Colonic mucosa (tissue), 4 donors: ENCODE measurements at regions not wholly inside any gene's neighbourhood (a gene's known extent, or its start where the extent isn't known, plus 50 kb on each side); places are given as distances from the start of the nearest gene placed in this dataset.
"Not testable (repeated sequence)": the region's sequence is repeated elsewhere in the genome, so short reads cannot be mapped to it uniquely, and the experiment has no call there.

Experiments used
- DNase-seq: peaks from one replicate; pipeline ENCODE4 v3.0.0-alpha.2; 2020
- H3K27ac ChIP-seq: fragments of 200-600 bp; one replicate; pipeline ENCODE4 v1.8.0; 2021
- H3K27me3 ChIP-seq: fragments of 200-600 bp; one replicate; pipeline ENCODE4 v1.8.0; 2021
- H3K36me3 ChIP-seq: fragments of 200-600 bp; one replicate; pipeline ENCODE4 v1.8.0; 2021
- H3K4me1 ChIP-seq: fragments of 200-600 bp; one replicate; pipeline ENCODE4 v1.8.0; 2021; ENCODE audit warnings: mild to moderate bottlenecking
- H3K4me3 ChIP-seq: fragments of 200-600 bp; one replicate; pipeline ENCODE4 v1.8.0; 2021
- H3K9ac ChIP-seq, 2 donors: one replicate each; pipeline ENCODE4 v1.7.0; 2013; ENCODE audit warnings: control low read depth in 2 of 2, low read depth in 2 of 2, low read length in 2 of 2
- H3K9me3 ChIP-seq: fragments of 200-600 bp; one replicate; pipeline ENCODE4 v1.8.0; 2021
- CTCF ChIP-seq: fragments of 200-600 bp; IDR thresholded peaks from one replicate; pipeline ENCODE4 v1.8.0; 2022; ENCODE audit warnings: antibody characterized with exemption, mild to moderate bottlenecking
- intact Hi-C: fragments of 100-400 bp; cut with DNase I; formaldehyde crosslinking; loops from one replicate; pipeline ENCODE4 v1.14.1; 2022
- donor health status: healthy.
- donor health status: DM: no; HTN: no; CAD: no.
- donor health status: DM: no; HTN: no; CAD: no.

DNA sequence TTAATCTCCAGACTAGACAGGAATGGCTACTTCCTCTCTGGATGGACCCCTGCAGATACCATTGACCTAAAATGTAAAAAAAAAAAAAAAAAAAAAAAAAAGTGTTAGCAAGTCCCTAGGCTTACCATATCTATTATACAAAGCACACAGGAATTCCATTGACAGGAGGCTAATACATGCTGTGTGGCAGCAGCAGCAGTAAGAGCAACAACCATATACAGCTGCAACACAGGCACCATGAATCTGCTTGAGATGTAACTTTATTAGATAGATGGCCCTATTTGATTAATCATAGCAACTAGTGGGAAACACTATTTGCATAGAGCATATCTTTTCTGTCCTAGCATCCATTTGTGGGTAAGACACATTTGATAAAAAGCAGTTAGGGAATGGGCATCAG lies 1447.1 kb downstream of the FAM181B start:
- no peak for TF ChIP-seq CTCF
- intact Hi-C loops: no loop called here
- no peak overlapping the region for H3K9ac ChIP-seq
- no peak overlapping the region for H3K4me3 ChIP-seq
- no peaks in the 10 kb centered on the region for H3K9me3 ChIP-seq
- no peak overlapping the region for H3K27ac ChIP-seq
- H3K36me3 ChIP-seq: no peaks in the 10 kb centered on the region
- H3K4me1 ChIP-seq: no peaks in the 10 kb centered on the region
- no peaks in the 10 kb centered on the region for H3K27me3 ChIP-seq
- no peak for DNase-seq

GRCh38 chr11:81280228-81280627 lies 1453.4 kb downstream of the FAM181B start:
- H3K4me1 ChIP-seq, H3K9me3 ChIP-seq, DNase-seq, H3K27ac ChIP-seq, H3K4me3 ChIP-seq, H3K27me3 ChIP-seq, H3K36me3 ChIP-seq, H3K9ac ChIP-seq, intact Hi-C loops: not testable (repeated sequence)

- TF ChIP-seq CTCF: no peak
- H3K4me1 ChIP-seq: no peaks in the 10 kb centered on the region
- H3K4me3 ChIP-seq: no peak overlapping the region
- no peak overlapping the region for H3K27ac ChIP-seq
- no peaks in the 10 kb centered on the region for H3K27me3 ChIP-seq
- intact Hi-C loops: no loop called here
- no peaks in the 10 kb centered on the region for H3K9me3 ChIP-seq
- no peak overlapping the region for H3K9ac ChIP-seq
- no peaks in the 10 kb centered on the region for H3K36me3 ChIP-seq
- DNase-seq: no peak
Measured at GRCh38 chr11:81278991-81279390, 1454.7 kb downstream of the FAM181B start.

- Histone ChIP-seq H3K4me3 (no peak overlapping the region), H3K4me1 (no peaks in the 10 kb centered on the region), H3K9me3 (no peaks in the 10 kb centered on the region), H3K9ac (no peak overlapping the region), H3K27me3 (no peaks in the 10 kb centered on the region), H3K27ac (no peak overlapping the region), H3K36me3 (no peaks in the 10 kb centered on the region)
- TF ChIP-seq CTCF: no peak
- no peak for DNase-seq
- intact Hi-C loops: no loop called here
Measured at GRCh38 chr11:81270686-81271085, 1463.0 kb downstream of the FAM181B start.

- Histone ChIP-seq H3K4me1 (no peaks in the 10 kb centered on the region), H3K36me3 (no peaks in the 10 kb centered on the region), H3K27ac (no peak overlapping the region), H3K4me3 (no peak overlapping the region), H3K9me3 (no peaks in the 10 kb centered on the region), H3K9ac (no peak overlapping the region), H3K27me3 (no peaks in the 10 kb centered on the region)
- no peak for TF ChIP-seq CTCF
- DNase-seq: no peak
- intact Hi-C loops: no loop called here
Measured at GRCh38 chr11:81267246-81267645, 1466.4 kb downstream of the FAM181B start.

GRCh38 chr11:81259471-81259870 lies 1474.2 kb downstream of the FAM181B start:
- no peak for DNase-seq
- Histone ChIP-seq H3K9ac (no peak overlapping the region), H3K9me3 (no peaks in the 10 kb centered on the region), H3K4me3 (no peak overlapping the region), H3K4me1 (no peaks in the 10 kb centered on the region), H3K27ac (no peak overlapping the region), H3K36me3 (no peaks in the 10 kb centered on the region), H3K27me3 (no peaks in the 10 kb centered on the region)
- intact Hi-C loops: no loop called here
- TF ChIP-seq CTCF: no peak
